22Rv1 (cell line): ENCODE measurements at regions not wholly inside any gene's neighbourhood (a gene's known extent, or its start where the extent isn't known, plus 50 kb on each side); places are given as distances from the start of the nearest gene placed in this dataset.
"Not testable (repeated sequence)": the region's sequence is repeated elsewhere in the genome, so short reads cannot be mapped to it uniquely, and the experiment has no call there.

Source experiments
- ZFX ChIP-seq: fragments of 450-650 bp; IDR thresholded peaks from 2 replicates; pipeline ENCODE4 v1.6.1; 2017; ENCODE audit warnings: antibody characterized with exemption, borderline replicate concordance
- TF ChIP-seq, protein P1 (sequence below): fragments of 450-650 bp; IDR thresholded peaks from 2 replicates; pipeline ENCODE4 v1.5.1; 2017; ENCODE audit warnings: mild to moderate bottlenecking

DNA sequence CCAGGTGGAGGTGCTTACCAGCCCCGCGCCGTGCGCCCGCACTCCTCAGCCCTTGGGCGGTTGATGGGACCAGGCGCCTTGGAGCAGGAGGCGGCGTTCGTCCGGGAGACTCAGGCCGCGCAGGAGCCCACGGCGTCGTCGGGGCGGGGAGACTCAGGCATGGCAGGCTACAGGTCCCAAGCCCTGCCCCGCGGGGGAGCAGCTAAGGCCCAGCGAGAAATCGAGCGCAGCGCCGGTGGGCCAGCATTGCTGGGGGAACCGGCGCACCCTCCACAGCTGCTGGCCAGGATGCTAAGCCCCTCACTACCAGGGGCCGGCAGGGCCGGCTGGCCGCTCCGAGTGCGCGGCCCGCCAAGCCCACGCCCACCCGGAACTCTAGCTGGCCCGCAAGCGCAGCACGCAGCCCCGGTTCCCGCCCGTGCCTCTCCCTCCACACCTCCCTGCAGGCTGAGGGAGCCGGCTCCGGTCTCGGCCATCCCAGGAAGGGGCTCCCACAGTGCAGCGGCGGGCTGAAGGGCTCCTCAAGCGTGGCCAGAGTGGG lies 1087.5 kb downstream of the GALC start:
- TF ChIP-seq, protein P1, sequence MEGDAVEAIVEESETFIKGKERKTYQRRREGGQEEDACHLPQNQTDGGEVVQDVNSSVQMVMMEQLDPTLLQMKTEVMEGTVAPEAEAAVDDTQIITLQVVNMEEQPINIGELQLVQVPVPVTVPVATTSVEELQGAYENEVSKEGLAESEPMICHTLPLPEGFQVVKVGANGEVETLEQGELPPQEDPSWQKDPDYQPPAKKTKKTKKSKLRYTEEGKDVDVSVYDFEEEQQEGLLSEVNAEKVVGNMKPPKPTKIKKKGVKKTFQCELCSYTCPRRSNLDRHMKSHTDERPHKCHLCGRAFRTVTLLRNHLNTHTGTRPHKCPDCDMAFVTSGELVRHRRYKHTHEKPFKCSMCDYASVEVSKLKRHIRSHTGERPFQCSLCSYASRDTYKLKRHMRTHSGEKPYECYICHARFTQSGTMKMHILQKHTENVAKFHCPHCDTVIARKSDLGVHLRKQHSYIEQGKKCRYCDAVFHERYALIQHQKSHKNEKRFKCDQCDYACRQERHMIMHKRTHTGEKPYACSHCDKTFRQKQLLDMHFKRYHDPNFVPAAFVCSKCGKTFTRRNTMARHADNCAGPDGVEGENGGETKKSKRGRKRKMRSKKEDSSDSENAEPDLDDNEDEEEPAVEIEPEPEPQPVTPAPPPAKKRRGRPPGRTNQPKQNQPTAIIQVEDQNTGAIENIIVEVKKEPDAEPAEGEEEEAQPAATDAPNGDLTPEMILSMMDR: not testable (repeated sequence)
- TF ChIP-seq ZFX: not testable (repeated sequence)
